ENCODE measurements at regions not wholly inside any gene's neighbourhood (a gene's known extent, or its start where the extent isn't known, plus 50 kb on each side); places are given as distances from the start of the nearest gene placed in this dataset.

DNA sequence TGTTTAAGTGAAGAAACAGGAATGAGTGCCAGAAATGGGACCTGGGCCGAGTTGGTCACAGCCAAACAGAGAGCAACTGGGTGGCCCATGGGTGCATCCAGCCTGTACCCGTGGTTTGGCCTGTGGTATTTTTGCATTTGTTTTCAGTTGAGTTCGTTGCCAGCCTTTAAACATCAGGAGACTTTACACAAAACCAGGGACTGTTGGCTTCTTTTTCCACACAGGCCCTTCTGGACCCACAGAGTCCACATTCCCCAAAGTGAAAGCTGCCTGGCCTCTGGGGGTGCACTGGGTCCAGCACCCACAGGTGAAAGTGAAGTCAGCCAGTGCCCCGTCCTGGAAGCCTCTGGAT, 54.1 kb upstream of the TNS3 start:
- no peak for DNase-seq

DNA sequence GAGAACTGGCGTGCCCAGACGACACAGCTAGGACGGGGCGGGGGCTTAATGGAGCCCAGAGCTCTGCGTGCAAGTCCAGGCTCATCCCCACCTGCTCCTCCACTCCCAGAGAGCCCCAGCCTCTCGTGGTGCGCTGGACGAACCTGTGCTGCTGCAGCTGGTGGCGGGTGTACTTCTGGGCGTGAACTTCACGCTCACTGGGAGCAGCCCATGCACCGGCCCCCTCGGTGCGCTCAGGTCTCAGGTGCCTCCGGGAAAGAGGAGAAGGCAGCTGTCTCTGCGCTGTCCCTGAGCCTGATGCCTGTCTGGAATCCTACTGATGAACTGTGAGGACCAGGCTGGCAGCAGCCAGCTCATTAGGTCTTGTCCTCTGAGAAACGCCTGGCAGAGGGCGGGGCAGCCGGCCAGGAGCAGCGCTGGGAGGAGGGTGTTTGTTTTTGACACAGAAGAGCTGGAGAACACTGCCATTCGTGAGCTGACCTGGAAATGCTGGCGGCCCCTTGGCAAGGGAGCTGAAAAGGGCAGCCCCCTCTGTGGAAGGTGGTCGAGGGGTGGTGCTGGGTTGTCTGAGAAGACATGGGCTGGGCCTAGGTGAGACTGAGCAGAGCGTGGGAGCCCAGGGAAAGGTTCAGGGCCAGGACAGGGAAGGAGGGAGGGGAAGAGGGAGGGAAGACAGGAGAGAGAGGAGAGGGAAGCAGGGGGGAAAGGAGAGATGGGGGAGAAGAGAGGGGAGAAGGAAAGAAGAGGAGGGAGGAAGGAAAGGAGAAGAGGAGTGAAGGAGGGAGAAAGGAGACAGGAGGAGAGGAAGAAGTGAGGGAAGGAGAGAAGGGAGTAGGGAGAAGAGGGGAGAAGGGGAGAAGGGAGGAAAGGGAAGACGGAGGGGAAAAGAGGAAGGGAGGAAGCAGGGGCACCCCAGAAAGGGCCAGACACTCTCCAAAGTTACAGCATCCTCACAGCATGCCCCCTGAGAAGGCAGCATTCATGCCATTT, 53.5 kb upstream of the TNS3 start:
- no peak for DNase-seq

DNA sequence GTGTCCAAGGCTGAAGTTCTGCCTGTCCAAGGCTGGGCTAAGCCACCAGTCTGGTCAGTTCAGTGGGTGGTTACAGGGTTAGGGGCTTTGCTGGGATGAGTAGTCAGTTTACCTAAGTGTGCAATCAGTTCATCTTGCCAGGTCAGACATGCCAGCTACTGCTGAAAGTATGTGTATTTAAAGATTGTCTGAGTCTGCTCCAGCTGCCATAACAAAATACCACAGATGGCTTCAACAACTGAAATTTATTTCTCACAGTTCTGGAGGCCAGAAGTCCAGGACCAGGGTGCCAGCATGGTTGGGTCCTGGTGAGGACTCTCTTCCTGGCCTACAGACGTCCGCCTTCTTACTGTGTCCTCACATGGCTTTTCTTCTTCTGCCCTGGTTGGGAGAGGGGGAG, 52.4 kb upstream of the TNS3 start:
- DNase-seq: no peak

GRCh38 chr7:47633134-47633533, 51.2 kb upstream of the TNS3 start:
- DNase-seq: no peak
